ENCODE measurements at regions not wholly inside any gene's neighbourhood (a gene's known extent, or its start where the extent isn't known, plus 50 kb on each side); places are given as distances from the start of the nearest gene placed in this dataset.
A peak's percentile ranks its signal among the peaks of the same experiment; 100 is the strongest.

DNA sequence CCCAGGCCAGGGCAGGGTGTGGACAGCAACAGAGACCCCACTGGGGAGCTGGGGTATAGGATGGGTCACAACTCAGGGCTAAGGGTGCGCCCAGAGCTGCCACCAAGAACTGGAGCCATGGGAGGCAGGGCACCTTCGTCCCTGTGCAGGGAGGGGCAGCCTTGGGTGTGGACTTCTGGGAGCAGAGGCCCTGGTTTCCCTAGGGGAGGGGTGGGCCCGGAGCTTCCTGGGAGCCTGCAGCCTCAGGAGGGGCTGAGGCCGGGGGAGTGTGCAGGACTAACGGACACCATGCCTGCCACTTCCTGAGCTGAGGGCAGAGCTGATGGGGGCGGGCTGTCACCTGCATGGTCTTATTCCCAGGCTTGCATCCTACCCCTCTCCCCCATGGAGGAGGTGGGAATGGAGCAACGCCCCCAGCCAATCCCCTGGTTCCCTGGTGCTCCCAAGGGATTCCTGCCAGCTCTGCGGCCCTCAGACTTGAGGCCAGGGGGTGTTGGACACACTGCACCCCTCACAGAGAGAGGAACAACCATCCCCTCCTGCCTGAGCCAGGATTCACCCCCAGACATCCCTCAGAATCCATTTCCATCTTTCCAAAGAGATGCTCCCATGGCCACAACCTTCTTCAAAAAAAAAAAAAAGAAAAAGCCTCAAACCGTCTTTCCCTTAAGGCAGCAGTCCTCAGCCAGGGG lies 225.7 kb downstream of the CTTN start:
- TF ChIP-seq POLR2A (IDR thresholded peaks at IDR 0.05) = no peak
- TF ChIP-seq, protein P1, sequence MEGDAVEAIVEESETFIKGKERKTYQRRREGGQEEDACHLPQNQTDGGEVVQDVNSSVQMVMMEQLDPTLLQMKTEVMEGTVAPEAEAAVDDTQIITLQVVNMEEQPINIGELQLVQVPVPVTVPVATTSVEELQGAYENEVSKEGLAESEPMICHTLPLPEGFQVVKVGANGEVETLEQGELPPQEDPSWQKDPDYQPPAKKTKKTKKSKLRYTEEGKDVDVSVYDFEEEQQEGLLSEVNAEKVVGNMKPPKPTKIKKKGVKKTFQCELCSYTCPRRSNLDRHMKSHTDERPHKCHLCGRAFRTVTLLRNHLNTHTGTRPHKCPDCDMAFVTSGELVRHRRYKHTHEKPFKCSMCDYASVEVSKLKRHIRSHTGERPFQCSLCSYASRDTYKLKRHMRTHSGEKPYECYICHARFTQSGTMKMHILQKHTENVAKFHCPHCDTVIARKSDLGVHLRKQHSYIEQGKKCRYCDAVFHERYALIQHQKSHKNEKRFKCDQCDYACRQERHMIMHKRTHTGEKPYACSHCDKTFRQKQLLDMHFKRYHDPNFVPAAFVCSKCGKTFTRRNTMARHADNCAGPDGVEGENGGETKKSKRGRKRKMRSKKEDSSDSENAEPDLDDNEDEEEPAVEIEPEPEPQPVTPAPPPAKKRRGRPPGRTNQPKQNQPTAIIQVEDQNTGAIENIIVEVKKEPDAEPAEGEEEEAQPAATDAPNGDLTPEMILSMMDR (IDR thresholded peaks at IDR 0.05) = no peak
- H3K27ac ChIP-seq = no peak overlapping the region
- no peak for DNase-seq
- H3K9me3 ChIP-seq = no peaks in the 10 kb centered on the region
- H3K36me3 ChIP-seq = no peaks in the 10 kb centered on the region
- peaks cover 0 to 16% (median 0%) of the 10 kb centered on the region in 4 donors for H3K4me1 ChIP-seq
- no peaks in the 10 kb centered on the region for H3K27me3 ChIP-seq
- H3K4me3 ChIP-seq = no peak overlapping the region

DNA sequence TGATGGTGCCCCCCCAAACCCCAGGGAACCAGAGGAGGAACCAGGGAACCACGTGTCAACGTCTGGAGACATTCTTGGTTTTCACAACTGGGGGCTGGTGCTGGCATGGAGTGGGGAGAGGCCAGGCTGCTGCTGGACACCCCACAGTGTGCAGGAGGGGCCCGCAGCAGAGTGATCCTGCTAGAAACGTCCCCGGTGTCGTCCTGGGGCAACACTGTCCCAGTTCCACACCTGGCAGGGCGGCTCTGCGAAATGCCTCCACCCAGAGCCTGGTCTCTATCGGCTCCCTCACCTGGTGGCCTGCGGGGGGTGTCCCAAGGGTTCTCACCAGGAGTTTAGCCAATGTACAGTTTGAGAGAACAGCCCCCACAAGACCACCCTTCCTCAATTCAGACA lies 226.3 kb downstream of the CTTN start:
- peaks cover 0 to 17% (median 0%) of the 10 kb centered on the region in 4 donors for H3K4me1 ChIP-seq
- no peak for TF ChIP-seq POLR2A (IDR thresholded peaks at IDR 0.05)
- TF ChIP-seq, protein P1 (IDR thresholded peaks at IDR 0.05) = no peak
- no peaks in the 10 kb centered on the region for H3K9me3 ChIP-seq
- DNase-seq = no peak
- H3K27ac ChIP-seq = no peak overlapping the region
- no peaks in the 10 kb centered on the region for H3K27me3 ChIP-seq
- H3K36me3 ChIP-seq = no peaks in the 10 kb centered on the region
- H3K4me3 ChIP-seq = no peak overlapping the region

DNA sequence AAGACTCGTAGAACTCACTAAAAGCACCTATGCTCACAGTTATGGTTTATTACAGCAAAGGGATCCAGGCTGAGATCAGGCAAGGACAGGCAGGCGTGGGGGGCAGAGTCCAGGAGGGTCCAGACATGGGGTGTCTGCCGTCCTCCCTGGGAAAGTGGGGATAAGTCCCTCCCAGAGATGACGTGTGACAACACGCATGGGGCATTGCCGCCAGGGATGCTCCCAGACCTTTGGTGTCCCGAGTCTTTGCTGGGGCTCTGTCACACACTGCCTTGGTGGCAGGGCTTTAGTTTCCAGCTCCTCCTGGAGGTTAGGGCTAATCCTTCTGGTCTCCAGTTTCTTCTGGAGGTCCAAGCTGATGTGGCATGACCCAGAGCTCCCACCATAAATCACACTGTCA lies 226.7 kb downstream of the CTTN start:
- no peak for DNase-seq
- no peak overlapping the region for H3K27ac ChIP-seq
- H3K36me3 ChIP-seq = no peaks in the 10 kb centered on the region
- H3K9me3 ChIP-seq = no peaks in the 10 kb centered on the region
- H3K4me3 ChIP-seq = no peak overlapping the region
- TF ChIP-seq, protein P1 (IDR thresholded peaks at IDR 0.05) = no peak
- no peak for TF ChIP-seq POLR2A (IDR thresholded peaks at IDR 0.05)
- H3K27me3 ChIP-seq = no peaks in the 10 kb centered on the region
- H3K4me1 ChIP-seq = peaks cover 0 to 17% (median 0%) of the 10 kb centered on the region in 4 donors

DNA sequence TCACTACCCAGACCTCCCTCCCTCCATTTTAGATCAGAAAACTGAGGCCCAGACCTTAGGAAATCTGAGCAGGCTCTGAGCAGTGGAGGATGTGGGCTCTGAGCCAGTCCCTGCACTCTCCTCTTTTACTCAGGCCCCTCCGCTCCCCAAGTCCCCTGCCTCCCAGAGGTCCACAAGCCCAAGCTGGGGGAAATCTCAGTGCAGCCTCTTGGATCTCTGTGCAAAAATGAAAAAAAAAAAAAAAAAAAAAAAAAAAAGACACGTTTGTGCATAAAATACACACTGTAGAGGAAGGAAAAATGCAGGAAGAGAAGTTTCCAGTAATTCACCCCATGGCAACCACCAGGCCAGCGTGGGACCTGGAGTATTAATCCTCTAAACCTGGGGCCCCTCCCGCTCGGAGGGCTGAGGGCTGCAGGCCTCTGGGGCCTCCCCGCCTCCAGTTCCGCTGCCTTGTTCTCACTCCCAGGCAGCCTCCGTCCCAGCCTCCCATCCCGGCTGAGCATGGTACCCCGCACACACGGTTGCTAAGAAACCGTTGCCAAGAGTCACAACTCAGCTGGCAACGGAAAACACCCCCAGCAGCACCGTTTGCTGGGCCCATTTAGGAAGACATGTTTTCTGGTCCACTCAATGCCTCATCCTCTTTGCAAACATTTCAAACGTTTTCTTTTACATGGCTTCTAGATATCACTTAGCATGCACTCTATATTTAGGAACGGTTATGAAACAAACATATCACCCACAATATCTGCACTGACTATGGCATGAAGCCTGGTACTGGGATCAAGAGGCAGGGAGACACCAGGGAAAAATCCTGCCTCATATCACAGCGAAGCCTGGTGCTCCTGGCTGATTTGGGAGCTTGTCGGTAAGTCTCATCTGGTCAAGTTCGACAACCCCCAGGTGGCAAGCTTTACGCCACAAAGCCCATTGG lies 227.5 kb downstream of the CTTN start:
- no peaks in the 10 kb centered on the region for H3K36me3 ChIP-seq
- no peak for TF ChIP-seq POLR2A (IDR thresholded peaks at IDR 0.05)
- TF ChIP-seq, protein P1 (IDR thresholded peaks at IDR 0.05) = no peak
- no peaks in the 10 kb centered on the region for H3K27me3 ChIP-seq
- H3K9me3 ChIP-seq = no peaks in the 10 kb centered on the region
- no peak overlapping the region for H3K4me3 ChIP-seq
- H3K4me1 ChIP-seq = peaks cover 0 to 17% (median 0%) of the 10 kb centered on the region in 4 donors
- no peak for DNase-seq
- H3K27ac ChIP-seq = no peak overlapping the region

DNA sequence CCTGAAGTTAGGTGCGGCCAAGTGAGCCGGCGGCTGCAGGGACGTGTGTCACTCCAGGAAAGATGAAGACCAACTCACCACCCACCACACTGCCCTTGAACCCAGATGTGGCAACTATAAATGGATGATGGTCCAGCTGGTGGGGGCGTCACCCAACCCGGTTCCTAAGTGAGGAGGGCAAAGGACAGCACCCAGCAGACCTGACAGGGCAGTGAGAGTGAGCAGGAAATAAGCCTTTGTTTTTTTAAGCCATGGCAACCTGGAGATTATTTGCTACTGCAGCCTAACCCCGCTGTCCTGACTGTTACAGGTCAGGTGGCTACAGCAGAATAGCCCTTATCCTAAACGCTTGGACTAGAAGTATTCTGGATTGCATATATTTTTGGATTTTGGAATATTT lies 228.9 kb downstream of the CTTN start:
- no peaks in the 10 kb centered on the region for H3K9me3 ChIP-seq
- H3K36me3 ChIP-seq = no peaks in the 10 kb centered on the region
- H3K27ac ChIP-seq = no peak overlapping the region
- peak in 1 of 3 donors; percentile 71 for DNase-seq
- H3K4me3 ChIP-seq = no peak overlapping the region
- peaks cover 0 to 17% (median 0%) of the 10 kb centered on the region in 4 donors for H3K4me1 ChIP-seq
- H3K27me3 ChIP-seq = no peaks in the 10 kb centered on the region
- no peak for TF ChIP-seq POLR2A (IDR thresholded peaks at IDR 0.05)
- TF ChIP-seq, protein P1 (IDR thresholded peaks at IDR 0.05) = no peak
